Neuronal stem cell (in vitro differentiated cells): ENCODE measurements at regions not wholly inside any gene's neighbourhood (a gene's known extent, or its start where the extent isn't known, plus 50 kb on each side); places are given as distances from the start of the nearest gene placed in this dataset.

Experiments
- DNase-seq: peaks from one replicate; pipeline ENCODE4 v3.0.0-alpha.2; 2013; ENCODE audit warnings: low spot score
- H2AFZ ChIP-seq: one replicate; pipeline ENCODE4 v1.6.1; 2013; ENCODE audit warnings: mild to moderate bottlenecking, low read length, inconsistent platforms
- H2AK5ac ChIP-seq: 2 replicates; pipeline ENCODE4 v1.6.1; 2013; ENCODE audit warnings: low read depth, mild to moderate bottlenecking, inconsistent platforms, low read length, moderate library complexity, mixed read lengths
- H2BK120ac ChIP-seq: 2 replicates; pipeline ENCODE4 v1.6.1; 2013; ENCODE audit warnings: low read depth, mild to moderate bottlenecking, inconsistent platforms, low read length, moderate library complexity, mixed read lengths
- H2BK12ac ChIP-seq: one replicate; pipeline ENCODE4 v1.6.1; 2013; ENCODE audit warnings: low read length, inconsistent platforms
- H2BK15ac ChIP-seq: 2 replicates; pipeline ENCODE4 v1.6.1; 2013; ENCODE audit warnings: mild to moderate bottlenecking, low read length, inconsistent platforms, mixed read lengths
- H2BK5ac ChIP-seq: one replicate; pipeline ENCODE4 v1.6.1; 2013; ENCODE audit warnings: inconsistent platforms, mild to moderate bottlenecking, low read length, moderate library complexity
- H3K14ac ChIP-seq: one replicate; pipeline ENCODE4 v1.6.1; 2013; ENCODE audit warnings: low read length, inconsistent platforms
- H3K18ac ChIP-seq: 2 replicates; pipeline ENCODE4 v1.6.1; 2013; ENCODE audit warnings: low read length, inconsistent platforms
- H3K23ac ChIP-seq: 2 replicates; pipeline ENCODE4 v1.6.1; 2013; ENCODE audit warnings: low read depth, mild to moderate bottlenecking, mixed read lengths, low read length, inconsistent platforms; ENCODE audit not compliant: poor library complexity
- H3K27ac ChIP-seq: replicated peaks from 3 replicates; pipeline ENCODE4 v1.5.1; 2013; ENCODE audit warnings: low read length, inconsistent platforms
- H3K27me3 ChIP-seq, 3 experiments: 2 replicates each; pipeline ENCODE4 v1.6.1; 2013; ENCODE audit warnings: low read length in 3 of 3, mild to moderate bottlenecking in 2 of 3, inconsistent platforms in 1 of 3, low read depth in 1 of 3, mixed read lengths in 1 of 3, moderate library complexity in 1 of 3; ENCODE audit not compliant: control insufficient read depth in 3 of 3, insufficient read depth in 3 of 3
- H3K36me3 ChIP-seq, 2 donors: replicated peaks in 1 of 2; 2 replicates each; pipeline ENCODE4 v1.6.1; 2013; ENCODE audit warnings: low read length in 2 of 2; ENCODE audit not compliant: control insufficient read depth in 2 of 2, insufficient read depth in 2 of 2
- H3K4ac ChIP-seq: 2 replicates; pipeline ENCODE4 v1.6.1; 2013; ENCODE audit warnings: inconsistent platforms, mild to moderate bottlenecking, low read length, moderate library complexity
- H3K4me1 ChIP-seq, 2 donors: 1 replicate in 1 of 2; 2 replicates in 1 of 2; pipeline ENCODE4 v1.6.1; 2013; ENCODE audit warnings: low read length in 2 of 2, low read depth in 1 of 2; ENCODE audit not compliant: control insufficient read depth in 2 of 2, insufficient read depth in 1 of 2
- H3K4me2 ChIP-seq: one replicate; pipeline ENCODE4 v1.6.1; 2013; ENCODE audit warnings: mild to moderate bottlenecking, low read length, inconsistent platforms; ENCODE audit not compliant: insufficient read depth, poor library complexity, severe bottlenecking
- H3K4me3 ChIP-seq, 2 donors: 2 replicates each; pipeline ENCODE4 v1.5.1; 2013; ENCODE audit warnings: low read length in 2 of 2, mild to moderate bottlenecking in 2 of 2, inconsistent platforms in 1 of 2, moderate library complexity in 1 of 2
- H3K79me1 ChIP-seq: one replicate; pipeline ENCODE4 v1.6.1; 2013; ENCODE audit warnings: low read depth, mild to moderate bottlenecking, inconsistent platforms, low read length, moderate library complexity
- H3K9ac ChIP-seq: one replicate; pipeline ENCODE4 v1.6.1; 2013; ENCODE audit warnings: mild to moderate bottlenecking, low read depth, low read length, inconsistent platforms; ENCODE audit not compliant: poor library complexity
- H3K9me3 ChIP-seq, 2 donors: replicated peaks in 1 of 2; 2 replicates each; pipeline versions ENCODE3 to v1.6.1; 2013; ENCODE audit warnings: low read length in 2 of 2, mild to moderate bottlenecking in 2 of 2, inconsistent platforms in 1 of 2, low read depth in 1 of 2, mixed read lengths in 1 of 2, moderate library complexity in 1 of 2; ENCODE audit not compliant: control insufficient read depth in 2 of 2, insufficient read depth in 1 of 2
- H4K8ac ChIP-seq: one replicate; pipeline ENCODE4 v1.6.1; 2013; ENCODE audit warnings: low read depth, mild to moderate bottlenecking, inconsistent platforms, low read length, moderate library complexity
- H4K91ac ChIP-seq: one replicate; pipeline ENCODE4 v1.6.1; 2013; ENCODE audit warnings: low read length, low read depth, mild to moderate bottlenecking, inconsistent platforms; ENCODE audit not compliant: poor library complexity
- WGBS, 2 donors: extraction: QIAGEN DNeasy Blood & Tissue Kit; methylation state at CpG; one replicate each; pipeline ENCODE4 v1.1.7; 2013; ENCODE audit warnings: missing lambda C conversion rate in 2 of 2, mixed read lengths in 1 of 2; ENCODE audit not compliant: insufficient read length in 2 of 2, insufficient replicate concordance in 1 of 2; ENCODE audit errors: extremely low coverage in 2 of 2; 5-methylcytosine and 5-hydroxymethylcytosine counted together

DNA sequence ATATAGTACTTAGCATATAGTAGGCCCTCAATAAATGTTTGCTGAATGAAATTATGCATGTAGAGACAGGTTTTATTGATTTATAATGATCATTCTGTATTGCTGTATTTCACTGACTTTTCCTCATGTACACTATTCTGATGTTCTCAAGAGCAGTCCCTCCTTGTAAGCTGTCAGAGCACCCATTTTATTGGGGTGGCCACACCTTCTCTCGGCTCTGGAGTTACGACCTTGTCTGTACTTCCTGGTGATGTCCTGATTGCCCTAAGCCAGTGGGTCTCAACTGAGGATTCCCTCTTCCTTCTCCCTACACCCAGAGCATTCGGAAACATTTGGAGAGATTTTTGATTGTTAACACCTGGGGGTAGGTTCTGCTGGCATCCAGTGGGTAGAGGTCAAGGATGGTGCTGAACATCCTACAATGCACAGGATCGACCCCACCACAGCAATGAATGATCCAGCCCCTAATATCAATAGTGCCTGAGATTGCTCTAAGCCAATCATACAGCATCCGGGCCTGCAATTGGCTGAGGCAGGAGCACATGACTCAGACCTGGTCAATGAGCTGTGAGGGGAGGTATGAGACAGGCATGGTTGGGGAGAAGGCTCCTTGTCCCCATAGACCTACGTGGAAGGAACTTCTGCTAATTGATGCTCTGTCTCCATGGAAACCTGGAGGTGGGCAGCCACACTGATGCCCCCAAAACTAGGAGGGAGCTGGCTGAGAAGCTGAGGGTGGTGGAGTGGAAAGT is 58.8 kb downstream of the CLDN34 start:
- H3K4me1 ChIP-seq: no peaks in the 10 kb centered on the region
- H3K79me1 ChIP-seq: peaks cover 4% of the 10 kb centered on the region
- no peak overlapping the region for H3K23ac ChIP-seq
- no peaks in the 10 kb centered on the region for H3K27me3 ChIP-seq
- no peak overlapping the region for H3K14ac ChIP-seq
- WGBS, 2 donors: no CpG with 5 or more reads among the region's 6 CpGs
- H2AFZ ChIP-seq: no peak overlapping the region
- H3K4me3 ChIP-seq: no peak overlapping the region
- H4K8ac ChIP-seq: no peak overlapping the region
- H3K36me3 ChIP-seq: peaks cover 0 to 7% of the 10 kb centered on the region in 2 donors
- H3K9ac ChIP-seq: no peak overlapping the region
- H2BK5ac ChIP-seq: no peak overlapping the region
- H2BK12ac ChIP-seq: no peak overlapping the region
- no peak overlapping the region for H3K4me2 ChIP-seq
- H4K91ac ChIP-seq: no peak overlapping the region
- no peak overlapping the region for H2AK5ac ChIP-seq
- DNase-seq: no peak
- no peak overlapping the region for H3K27ac ChIP-seq
- no peak overlapping the region for H2BK120ac ChIP-seq
- H2BK15ac ChIP-seq: no peak overlapping the region
- no peak overlapping the region for H3K4ac ChIP-seq
- no peak overlapping the region for H3K18ac ChIP-seq
- H3K9me3 ChIP-seq: no peaks in the 10 kb centered on the region

DNA sequence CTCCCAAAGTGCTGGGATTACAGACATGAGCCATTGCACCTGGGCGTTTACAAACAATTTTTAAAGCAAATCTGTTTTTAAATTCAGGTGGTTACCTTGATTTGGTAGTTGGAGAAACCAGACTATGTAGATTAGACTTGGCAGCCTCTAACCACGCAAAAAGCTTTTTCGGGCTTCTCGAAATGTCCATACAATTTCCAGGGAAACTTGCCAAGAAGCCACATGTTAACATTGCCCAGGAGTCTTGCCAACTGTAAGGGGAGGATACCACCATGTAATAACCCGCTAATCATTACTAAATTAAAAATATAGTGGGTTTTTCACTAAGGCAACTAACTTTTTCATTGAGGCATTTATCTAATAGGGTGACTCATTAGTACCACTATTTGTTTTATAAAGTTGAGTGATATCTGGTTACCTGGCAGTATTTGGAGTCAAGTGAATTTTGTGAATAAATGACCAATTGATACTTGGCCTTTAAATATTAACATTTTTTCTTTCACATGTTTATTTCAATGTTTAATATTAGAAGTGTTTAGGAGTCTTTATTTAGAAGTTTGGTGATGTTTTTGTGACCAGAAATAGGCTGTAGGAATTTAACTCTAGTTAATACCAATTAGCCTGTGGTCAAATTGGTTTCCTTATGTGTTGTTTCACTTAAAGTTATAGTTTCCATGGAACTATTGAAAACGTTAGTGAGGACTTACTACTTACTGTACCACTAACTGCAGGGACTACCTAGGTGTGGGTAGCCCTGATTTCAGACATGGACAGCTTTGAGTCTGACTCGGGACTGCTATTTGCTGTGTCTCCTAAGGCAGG is 61.3 kb downstream of the CLDN34 start:
- Histone ChIP-seq H3K4me2 (no peak overlapping the region), H3K9me3 (no peaks in the 10 kb centered on the region), H2AK5ac (no peak overlapping the region), H3K23ac (no peak overlapping the region), H3K4me1 (no peaks in the 10 kb centered on the region), H4K8ac (no peak overlapping the region), H3K4me3 (no peak overlapping the region), H3K4ac (no peak overlapping the region), H2BK120ac (no peak overlapping the region), H2BK15ac (no peak overlapping the region), H3K27ac (no peak overlapping the region), H3K9ac (no peak overlapping the region), H2AFZ (no peak overlapping the region), H2BK12ac (no peak overlapping the region), H3K36me3 (peaks cover 0 to 4% of the 10 kb centered on the region in 2 donors), H3K79me1 (peaks cover 12% of the 10 kb centered on the region), H3K27me3 (no peaks in the 10 kb centered on the region), H3K18ac (no peak overlapping the region), H2BK5ac (no peak overlapping the region), H4K91ac (no peak overlapping the region), H3K14ac (no peak overlapping the region)
- no CpG with 5 or more reads among the region's 7 CpGs for WGBS, 2 donors
- DNase-seq: no peak

DNA sequence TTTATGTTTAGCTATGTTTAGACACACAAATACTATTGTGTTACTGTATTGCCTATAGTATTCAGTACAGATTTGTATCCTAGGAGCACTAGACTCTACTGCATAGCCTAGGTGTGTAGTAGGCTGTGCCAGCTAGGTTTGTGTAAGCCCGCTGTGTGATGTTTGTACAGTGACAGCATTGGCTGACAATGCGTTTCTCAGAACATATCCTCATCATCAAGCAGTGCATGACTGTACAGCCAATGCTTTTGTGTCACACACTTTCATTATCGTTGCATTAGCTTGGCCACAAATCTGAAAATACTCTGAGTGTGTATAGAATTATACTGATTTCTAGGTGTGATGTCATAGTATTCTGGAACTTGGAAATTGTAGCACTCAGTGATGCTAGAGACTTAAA is 63.4 kb downstream of the CLDN34 start:
- no peak overlapping the region for H2BK12ac ChIP-seq
- H3K14ac ChIP-seq: no peak overlapping the region
- no peaks in the 10 kb centered on the region for H3K4me1 ChIP-seq
- no peak overlapping the region for H4K8ac ChIP-seq
- H3K23ac ChIP-seq: no peak overlapping the region
- no peak overlapping the region for H3K18ac ChIP-seq
- no peak overlapping the region for H2BK15ac ChIP-seq
- no peak overlapping the region for H2AFZ ChIP-seq
- H3K36me3 ChIP-seq: peaks cover 0 to 4% of the 10 kb centered on the region in 2 donors
- H3K4me3 ChIP-seq: no peak overlapping the region
- DNase-seq: no peak
- no peak overlapping the region for H3K27ac ChIP-seq
- no peak overlapping the region for H2AK5ac ChIP-seq
- no peak overlapping the region for H3K4ac ChIP-seq
- no peak overlapping the region for H2BK120ac ChIP-seq
- H3K4me2 ChIP-seq: no peak overlapping the region
- no peak overlapping the region for H4K91ac ChIP-seq
- H2BK5ac ChIP-seq: no peak overlapping the region
- H3K79me1 ChIP-seq: peaks cover 10% of the 10 kb centered on the region
- no peaks in the 10 kb centered on the region for H3K9me3 ChIP-seq
- H3K9ac ChIP-seq: no peak overlapping the region
- WGBS, 2 donors: no CpG with 5 or more reads among the region's 3 CpGs
- H3K27me3 ChIP-seq: no peaks in the 10 kb centered on the region

DNA sequence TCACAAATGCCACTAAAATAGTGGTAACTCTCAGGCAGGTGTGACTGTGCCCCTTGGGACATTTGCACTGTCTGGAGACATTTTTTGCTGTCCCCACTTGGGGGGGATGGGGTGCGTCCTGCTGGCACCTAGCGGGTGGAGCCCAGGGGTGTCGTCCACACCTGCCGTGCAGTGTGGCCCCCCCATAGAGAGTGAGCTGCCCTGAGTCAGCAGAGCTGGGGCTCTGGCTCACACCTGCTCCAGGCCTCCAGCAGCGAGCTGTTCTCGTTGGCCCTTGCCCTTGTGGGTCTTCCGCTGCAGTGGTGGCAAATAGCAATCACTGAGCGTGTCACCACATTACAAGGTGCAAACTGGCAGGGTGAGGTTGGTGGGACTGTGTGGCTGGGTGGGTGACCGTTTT is 64.6 kb downstream of the CLDN34 start:
- H3K9me3 ChIP-seq: no peaks in the 10 kb centered on the region
- no peak overlapping the region for H3K4ac ChIP-seq
- H2AK5ac ChIP-seq: no peak overlapping the region
- no peak overlapping the region for H4K91ac ChIP-seq
- H3K4me2 ChIP-seq: no peak overlapping the region
- peak overlapping the region; percentile 38 for H3K18ac ChIP-seq
- no peak overlapping the region for H3K4me3 ChIP-seq
- no CpG with 5 or more reads among the region's 9 CpGs for WGBS, 2 donors
- H2BK12ac ChIP-seq: no peak overlapping the region
- peaks cover 0 to 4% of the 10 kb centered on the region in 2 donors for H3K36me3 ChIP-seq
- no peak overlapping the region for H3K14ac ChIP-seq
- peak overlapping the region; percentile 39 for H2BK5ac ChIP-seq
- no peaks in the 10 kb centered on the region for H3K4me1 ChIP-seq
- no peak overlapping the region for H2BK120ac ChIP-seq
- H3K23ac ChIP-seq: no peak overlapping the region
- H2BK15ac ChIP-seq: no peak overlapping the region
- H4K8ac ChIP-seq: no peak overlapping the region
- no peak overlapping the region for H2AFZ ChIP-seq
- no peaks in the 10 kb centered on the region for H3K27me3 ChIP-seq
- peaks cover 9% of the 10 kb centered on the region for H3K79me1 ChIP-seq
- DNase-seq: no peak
- no peak overlapping the region for H3K9ac ChIP-seq
- H3K27ac ChIP-seq: no peak overlapping the region
